Nephron progenitor cell (in vitro differentiated cells): ENCODE measurements at regions not wholly inside any gene's neighbourhood (a gene's known extent, or its start where the extent isn't known, plus 50 kb on each side); places are given as distances from the start of the nearest gene placed in this dataset.

Source experiments
- DNase-seq: peaks from one replicate; pipeline ENCODE4 v3.0.0; 2021
- H3K27ac Mint-ChIP-seq: 2 replicates; pipeline ENCODE4 v1.8.0; 2021; ENCODE audit warnings: mild to moderate bottlenecking, moderate library complexity, mixed read lengths
- H3K27me3 Mint-ChIP-seq: 2 replicates; pipeline ENCODE4 v1.8.0; 2021; ENCODE audit warnings: mild to moderate bottlenecking, low read depth, mixed read lengths; ENCODE audit not compliant: poor library complexity
- H3K36me3 Mint-ChIP-seq: 2 replicates; pipeline ENCODE4 v1.8.0; 2021; ENCODE audit warnings: low read depth, mixed read lengths
- H3K4me1 Mint-ChIP-seq: 2 replicates; pipeline ENCODE4 v1.8.0; 2021; ENCODE audit warnings: mixed read lengths
- H3K4me3 Mint-ChIP-seq: 2 replicates; pipeline ENCODE4 v1.8.0; 2021; ENCODE audit warnings: mild to moderate bottlenecking, moderate library complexity, mixed read lengths
- H3K9me3 Mint-ChIP-seq: 2 replicates; pipeline ENCODE4 v1.8.0; 2021; ENCODE audit warnings: mild to moderate bottlenecking, moderate library complexity, mixed read lengths
- TF ChIP-seq, protein P1 (sequence below): fragments of 200-600 bp; sonication (generic); IDR thresholded peaks from 2 replicates; pipeline ENCODE4 v1.5.0; 2021; ENCODE audit warnings: antibody characterized with exemption

DNA sequence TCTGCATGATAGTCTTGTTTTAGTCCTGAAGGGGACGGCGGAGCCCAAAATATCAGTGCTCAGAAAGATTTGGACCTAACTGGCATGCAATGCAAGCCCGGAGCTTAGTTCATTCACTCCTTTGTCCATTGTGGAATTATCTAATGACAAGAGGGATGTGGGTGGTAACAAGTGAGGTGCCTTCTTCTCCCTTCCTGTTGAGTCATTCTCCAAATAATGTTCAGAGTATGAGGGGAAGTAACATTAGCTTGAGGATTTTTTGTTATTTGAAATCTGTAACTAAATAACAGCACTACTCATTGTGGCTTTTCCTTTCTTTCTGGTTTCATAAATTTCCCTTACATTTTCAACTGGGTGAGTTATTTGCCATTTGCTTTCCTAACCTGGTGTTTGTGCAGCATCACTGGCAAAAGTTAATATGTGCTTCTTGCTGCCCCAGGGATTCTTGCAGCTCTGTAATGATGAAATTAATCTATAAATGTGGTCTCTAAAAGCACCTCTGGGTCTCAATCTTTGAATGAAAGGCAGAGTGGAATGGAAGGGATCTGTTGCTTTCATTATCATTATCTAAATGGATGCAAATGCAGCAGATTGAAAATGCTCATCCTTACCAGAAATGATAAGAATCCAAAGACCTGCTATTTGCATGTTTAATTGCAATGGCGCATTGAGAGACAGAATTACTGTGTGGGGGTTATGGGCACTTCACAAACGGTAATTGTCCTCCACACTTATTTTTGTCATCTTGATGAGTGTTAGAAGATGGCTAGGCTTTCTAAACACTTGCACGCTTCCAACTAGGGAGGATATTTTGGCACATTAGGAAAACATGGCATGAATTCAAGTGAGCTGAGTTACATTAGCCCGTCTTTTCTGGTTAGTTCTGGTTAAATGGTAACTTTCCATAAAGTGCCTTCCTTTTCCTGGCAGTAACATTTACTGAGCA lies 89.9 kb upstream of the MITF start:
- Mint-ChIP-seq H3K4me1 (peaks cover 7% of the 10 kb centered on the region), H3K4me3 (no peak overlapping the region), H3K27ac (no peak overlapping the region), H3K36me3 (no peaks in the 10 kb centered on the region), H3K9me3 (no peaks in the 10 kb centered on the region), H3K27me3 (peaks cover 14% of the 10 kb centered on the region)
- TF ChIP-seq, protein P1, sequence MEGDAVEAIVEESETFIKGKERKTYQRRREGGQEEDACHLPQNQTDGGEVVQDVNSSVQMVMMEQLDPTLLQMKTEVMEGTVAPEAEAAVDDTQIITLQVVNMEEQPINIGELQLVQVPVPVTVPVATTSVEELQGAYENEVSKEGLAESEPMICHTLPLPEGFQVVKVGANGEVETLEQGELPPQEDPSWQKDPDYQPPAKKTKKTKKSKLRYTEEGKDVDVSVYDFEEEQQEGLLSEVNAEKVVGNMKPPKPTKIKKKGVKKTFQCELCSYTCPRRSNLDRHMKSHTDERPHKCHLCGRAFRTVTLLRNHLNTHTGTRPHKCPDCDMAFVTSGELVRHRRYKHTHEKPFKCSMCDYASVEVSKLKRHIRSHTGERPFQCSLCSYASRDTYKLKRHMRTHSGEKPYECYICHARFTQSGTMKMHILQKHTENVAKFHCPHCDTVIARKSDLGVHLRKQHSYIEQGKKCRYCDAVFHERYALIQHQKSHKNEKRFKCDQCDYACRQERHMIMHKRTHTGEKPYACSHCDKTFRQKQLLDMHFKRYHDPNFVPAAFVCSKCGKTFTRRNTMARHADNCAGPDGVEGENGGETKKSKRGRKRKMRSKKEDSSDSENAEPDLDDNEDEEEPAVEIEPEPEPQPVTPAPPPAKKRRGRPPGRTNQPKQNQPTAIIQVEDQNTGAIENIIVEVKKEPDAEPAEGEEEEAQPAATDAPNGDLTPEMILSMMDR = no peak
- DNase-seq = no peak

DNA sequence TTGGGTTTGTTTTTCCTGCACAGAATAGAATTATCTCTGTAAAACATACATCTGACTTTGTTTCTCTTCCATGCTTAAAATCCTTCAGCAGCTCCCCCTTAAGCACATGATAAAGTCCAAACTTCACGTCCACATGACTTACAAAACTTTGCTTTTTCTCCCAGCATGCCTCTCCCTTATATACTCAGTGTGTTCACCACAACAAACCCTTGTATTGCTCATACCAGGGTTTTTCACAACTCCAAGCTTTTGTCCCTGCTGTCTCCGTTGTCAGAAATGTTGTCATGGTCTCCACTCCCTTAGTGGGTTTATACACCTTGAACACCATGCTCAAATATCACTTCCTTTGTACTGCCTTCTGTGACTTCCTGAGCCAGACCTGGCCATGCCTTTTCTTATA lies 91.1 kb upstream of the MITF start:
- H3K36me3 Mint-ChIP-seq = no peaks in the 10 kb centered on the region
- H3K4me1 Mint-ChIP-seq = peaks cover 7% of the 10 kb centered on the region
- TF ChIP-seq, protein P1 = no peak
- H3K4me3 Mint-ChIP-seq = no peak overlapping the region
- DNase-seq = no peak
- H3K9me3 Mint-ChIP-seq = no peaks in the 10 kb centered on the region
- H3K27ac Mint-ChIP-seq = no peak overlapping the region
- H3K27me3 Mint-ChIP-seq = peaks cover 14% of the 10 kb centered on the region

DNA sequence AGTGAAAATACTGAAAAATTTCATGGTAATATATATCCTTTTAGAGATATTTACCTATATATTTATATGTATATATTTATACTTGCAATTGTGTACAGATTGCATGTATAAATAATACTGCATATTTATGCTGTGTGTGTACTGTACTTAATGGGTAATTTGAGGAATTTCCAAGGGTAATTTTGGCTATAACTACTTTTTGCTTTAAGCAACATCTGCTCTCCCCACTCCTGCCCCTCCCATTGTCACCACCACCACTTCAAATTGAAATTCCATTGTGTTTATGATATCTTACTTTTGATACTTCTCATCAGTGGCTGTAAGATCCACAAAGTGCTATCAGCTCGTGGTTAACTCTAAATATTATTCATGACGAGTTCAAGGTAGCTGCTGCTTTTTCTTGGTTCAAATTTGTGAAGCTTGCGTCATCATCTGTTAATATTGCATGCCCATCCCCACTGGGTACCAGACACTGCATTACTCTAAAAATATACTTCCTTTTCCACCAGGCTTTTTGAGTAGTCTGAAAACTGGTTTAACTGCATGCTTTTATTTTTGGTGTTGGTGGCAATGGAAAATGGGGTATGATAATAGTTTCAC lies 91.7 kb upstream of the MITF start:
- Mint-ChIP-seq H3K9me3 (no peaks in the 10 kb centered on the region), H3K27me3 (peaks cover 11% of the 10 kb centered on the region), H3K27ac (no peak overlapping the region)

DNA sequence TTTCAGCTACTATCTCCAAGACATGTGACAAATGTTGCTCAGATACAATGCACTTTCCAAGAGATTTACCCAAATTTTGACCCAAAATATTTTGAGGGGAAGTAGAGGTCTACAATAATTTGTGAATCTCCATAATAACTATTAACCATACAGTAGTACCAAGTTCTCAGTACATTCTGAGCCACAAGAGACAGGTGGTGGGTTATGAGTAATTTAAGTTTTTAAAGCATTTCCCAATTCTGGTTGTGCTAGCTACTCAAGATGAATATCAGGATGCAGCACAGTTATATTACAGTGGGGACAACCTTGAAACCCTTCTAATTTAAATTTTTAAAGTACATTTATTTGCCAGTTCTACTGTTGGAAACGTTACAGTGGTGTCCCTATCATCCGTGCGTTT lies 92.2 kb upstream of the MITF start:
- no peaks in the 10 kb centered on the region for H3K9me3 Mint-ChIP-seq
- H3K27ac Mint-ChIP-seq = no peak overlapping the region
- DNase-seq = no peak
- peaks cover 7% of the 10 kb centered on the region for H3K4me1 Mint-ChIP-seq
- no peak overlapping the region for H3K4me3 Mint-ChIP-seq
- peaks cover 10% of the 10 kb centered on the region for H3K27me3 Mint-ChIP-seq
- H3K36me3 Mint-ChIP-seq = no peaks in the 10 kb centered on the region
- TF ChIP-seq, protein P1 = no peak

More for the DNA sequence above, 91.7 kb upstream of the MITF start:
- Mint-ChIP-seq H3K4me1 (peaks cover 7% of the 10 kb centered on the region), H3K36me3 (no peaks in the 10 kb centered on the region), H3K4me3 (no peak overlapping the region)
- DNase-seq = no peak
- TF ChIP-seq, protein P1 = no peak

DNA sequence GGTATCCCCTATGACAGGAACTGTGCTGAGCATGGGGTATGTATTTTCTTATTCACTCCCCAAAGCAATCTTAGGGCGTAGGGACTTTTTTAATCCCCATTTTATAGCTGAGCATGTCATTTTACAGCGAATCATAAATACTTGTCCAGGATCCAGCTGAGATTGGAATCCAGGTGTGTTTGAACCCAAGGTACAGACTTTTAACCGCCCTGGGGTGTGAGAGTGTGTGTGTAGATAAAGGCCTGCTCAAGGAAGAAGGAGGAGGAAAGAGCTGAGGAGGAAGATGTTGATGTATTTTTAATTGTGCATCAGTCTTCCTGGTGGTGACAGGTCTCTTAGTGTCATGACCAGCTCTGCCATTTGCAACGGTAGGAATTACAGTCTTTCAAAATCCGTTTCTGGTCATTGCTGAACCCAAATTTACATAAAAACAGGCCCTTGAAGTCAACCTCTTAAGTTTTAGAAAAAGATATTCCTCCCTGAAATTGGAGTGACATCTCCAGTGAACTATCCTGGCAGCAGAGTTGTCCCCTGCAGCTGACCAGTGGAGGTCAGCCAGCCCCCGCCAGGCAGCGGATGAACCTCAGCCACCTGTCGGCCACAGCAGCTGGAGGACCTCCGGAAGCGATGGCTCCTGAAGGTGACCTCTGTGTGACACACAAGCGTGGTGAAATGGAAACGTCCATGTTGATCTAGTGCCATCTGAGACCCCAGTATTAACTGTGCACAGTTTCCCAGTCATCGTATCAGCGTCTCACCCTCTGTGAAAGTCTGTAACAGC lies 92.8 kb upstream of the MITF start:
- TF ChIP-seq, protein P1 = no peak
- no peak overlapping the region for H3K27ac Mint-ChIP-seq

More for the DNA sequence above, 92.8 kb upstream of the MITF start:
- H3K36me3 Mint-ChIP-seq = no peaks in the 10 kb centered on the region
- no peak overlapping the region for H3K4me3 Mint-ChIP-seq
- peaks cover 7% of the 10 kb centered on the region for H3K4me1 Mint-ChIP-seq
- peaks cover 10% of the 10 kb centered on the region for H3K27me3 Mint-ChIP-seq
- DNase-seq = no peak
- H3K9me3 Mint-ChIP-seq = no peaks in the 10 kb centered on the region
